GM21529 (cell line): ENCODE measurements at regions not wholly inside any gene's neighbourhood (a gene's known extent, or its start where the extent isn't known, plus 50 kb on each side); places are given as distances from the start of the nearest gene placed in this dataset.

Experiments
- ATAC-seq: cut with Tn5 transposase; IDR thresholded peaks from one replicate; pipeline ENCODE4 v1.9.1; 2021; ENCODE audit not compliant: unreplicated experiment

DNA sequence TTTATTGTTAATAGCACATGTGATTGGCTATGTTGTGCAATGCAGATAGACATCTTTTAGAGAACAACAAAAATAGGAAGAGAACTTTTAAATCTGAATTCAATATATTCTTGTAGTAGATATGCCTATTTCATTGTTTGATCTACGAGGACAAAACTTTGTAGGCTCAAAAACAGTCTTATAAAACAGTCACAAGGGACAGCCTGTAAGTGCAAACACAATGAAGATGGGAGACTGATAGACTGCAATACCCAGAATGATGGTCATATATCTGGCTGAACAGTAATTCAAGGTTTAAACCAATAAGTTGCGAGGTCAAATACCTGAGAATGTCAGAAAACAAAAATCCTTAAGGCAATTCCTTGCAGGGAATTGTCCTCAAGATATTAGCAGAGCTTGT is 1342.9 kb upstream of the ADGRB3 start:
- no peak for ATAC-seq

DNA sequence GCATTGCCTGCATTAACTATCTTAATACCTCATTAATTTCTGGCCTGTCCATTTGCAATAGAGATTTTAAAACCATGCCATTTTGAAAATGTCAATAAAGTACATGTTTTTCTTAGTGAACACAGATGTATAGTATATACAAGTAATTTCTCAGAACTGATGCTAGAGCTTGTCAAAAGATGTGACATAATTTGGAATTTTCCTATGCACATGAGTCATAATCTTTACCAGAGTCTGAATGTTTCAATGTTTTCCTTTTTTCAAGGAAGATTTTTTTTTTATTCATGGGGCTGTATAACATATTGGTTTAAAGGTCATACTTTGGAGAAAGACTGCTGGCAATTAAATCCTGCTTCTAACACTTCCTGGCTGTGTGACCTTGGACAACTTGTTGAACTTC is 1347.5 kb upstream of the ADGRB3 start:
- no peak for ATAC-seq

DNA sequence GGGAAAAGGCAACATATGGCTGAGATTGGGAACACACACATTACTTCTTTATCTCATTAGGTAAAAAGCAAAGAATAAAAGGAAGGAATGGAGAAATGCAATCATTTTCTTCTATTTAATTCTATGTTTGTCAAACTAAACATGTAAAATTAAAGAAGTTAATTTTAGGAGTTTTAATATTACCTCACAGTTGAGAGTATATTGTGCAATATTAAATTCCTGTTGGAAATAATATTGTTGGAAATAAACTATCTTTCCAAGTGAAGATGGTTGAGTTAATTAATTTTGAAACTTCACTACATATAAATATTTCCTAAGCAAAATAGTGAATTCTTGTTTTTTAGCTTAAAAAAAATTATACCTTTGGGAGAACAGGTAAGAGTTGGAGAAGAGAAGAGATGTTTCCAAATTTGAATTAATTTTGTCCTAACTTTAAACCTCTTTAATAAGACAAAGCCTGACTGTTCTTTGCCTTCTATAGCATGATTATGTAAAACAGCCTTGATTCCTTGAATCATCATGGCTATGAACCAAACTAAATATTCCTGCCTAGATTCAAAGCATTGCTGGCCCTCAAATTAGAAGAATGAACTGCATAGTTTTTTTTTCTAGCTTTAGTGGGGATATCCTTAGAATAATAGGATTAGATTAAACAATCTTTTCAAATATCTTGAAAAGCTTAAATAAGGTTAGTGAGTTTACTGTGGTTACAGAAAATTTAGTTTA is 1349.1 kb upstream of the ADGRB3 start:
- no peak for ATAC-seq

GRCh38 chr6:67277312-67277711 is 1357.8 kb upstream of the ADGRB3 start:
- ATAC-seq = no peak

DNA sequence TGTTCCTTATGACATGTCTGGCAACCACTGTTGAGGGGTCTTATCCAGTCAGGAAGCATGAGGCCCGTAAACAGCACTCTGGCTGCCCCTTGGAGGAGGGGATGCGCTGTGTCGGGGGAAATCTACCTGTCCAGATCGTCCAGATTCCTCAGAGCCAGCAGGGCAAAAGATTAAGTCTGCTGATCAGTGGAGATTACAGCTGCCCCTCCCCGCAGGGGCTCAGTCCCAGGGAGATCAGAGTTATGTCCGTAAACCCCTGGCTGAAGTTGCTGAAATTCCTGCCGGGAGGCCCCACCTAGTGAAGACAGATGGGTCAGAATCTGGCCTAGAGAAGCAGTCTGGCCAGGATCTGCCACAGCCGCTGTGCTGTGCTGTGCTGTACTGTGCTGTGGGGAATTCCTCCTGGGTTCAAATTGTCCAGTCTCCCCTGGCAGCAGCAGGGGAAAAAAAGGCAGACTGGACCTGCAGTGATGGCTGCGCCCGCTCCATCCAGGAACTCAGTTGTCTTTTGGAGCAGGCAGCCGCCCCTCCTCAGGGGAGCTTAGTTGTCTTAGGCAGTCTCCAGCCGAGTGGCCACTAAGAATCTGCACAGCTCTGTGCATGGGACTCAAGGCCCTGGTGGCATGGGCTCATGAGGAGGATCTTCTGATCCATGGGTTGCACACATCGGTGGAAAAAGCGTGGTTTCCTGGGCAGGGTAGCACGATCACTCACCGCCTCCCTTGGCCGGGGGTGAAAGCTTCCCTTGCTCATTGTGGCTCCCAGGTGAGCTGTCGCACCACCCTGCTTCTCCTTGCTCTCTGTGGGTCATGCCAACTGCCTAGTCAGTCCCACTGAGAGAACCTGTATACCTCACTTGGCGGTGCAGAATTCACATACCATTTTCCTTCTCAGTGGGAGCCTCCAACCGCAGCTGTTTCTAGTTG is 1368.8 kb upstream of the ADGRB3 start:
- no peak for ATAC-seq

DNA sequence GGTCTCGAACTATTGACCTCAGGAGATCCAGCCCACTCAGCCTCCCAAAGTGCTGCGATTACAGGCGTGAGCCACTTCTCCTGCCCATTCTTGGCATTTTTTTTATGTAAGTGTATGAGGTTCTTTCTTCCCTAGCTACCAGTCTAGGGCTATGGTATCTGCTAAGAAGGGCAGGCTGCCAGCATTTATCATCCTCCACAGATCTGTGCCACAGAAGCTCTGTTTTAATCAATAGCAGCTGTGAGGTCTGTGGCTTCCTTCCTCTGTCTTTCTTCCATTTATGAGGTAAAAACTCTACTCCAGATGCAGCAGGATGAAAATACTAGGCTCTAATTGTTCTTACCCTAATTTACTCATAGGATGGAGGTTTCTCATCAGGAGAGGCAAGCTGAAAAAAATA is 1382.4 kb upstream of the ADGRB3 start:
- no peak for ATAC-seq

GRCh38 chr6:67248077-67248476 is 1387.0 kb upstream of the ADGRB3 start:
- ATAC-seq = no peak

- no peak for ATAC-seq
These were observed 1391.0 kb upstream of the ADGRB3 start for GRCh38 chr6:67244037-67244436.

- no peak for ATAC-seq
These were observed 1397.8 kb upstream of the ADGRB3 start for GRCh38 chr6:67237277-67237676.

- ATAC-seq = no peak
These were observed 1404.0 kb upstream of the ADGRB3 start for GRCh38 chr6:67231092-67231491.

GRCh38 chr6:67224989-67225388 is 1410.1 kb upstream of the ADGRB3 start:
- ATAC-seq = no peak

DNA sequence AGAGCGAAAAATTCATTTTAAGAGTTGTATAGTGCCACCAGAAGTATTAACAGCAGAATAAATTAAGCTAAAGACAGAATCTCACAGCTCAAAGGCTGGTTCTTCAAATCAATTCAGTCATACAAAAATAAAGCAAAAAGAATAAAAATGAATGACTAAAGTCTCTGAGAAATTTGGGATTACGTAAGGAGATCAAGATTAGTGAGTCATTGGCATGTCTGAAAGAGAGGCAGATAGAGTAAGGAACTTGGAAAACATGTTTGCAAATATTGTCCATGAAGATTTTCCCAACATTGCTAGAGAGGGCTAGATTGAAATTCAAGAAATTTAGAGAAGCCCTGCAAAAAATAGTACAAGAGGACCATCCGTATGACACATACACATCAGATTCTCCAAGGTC is 1413.9 kb upstream of the ADGRB3 start:
- no peak for ATAC-seq

GRCh38 chr6:67219346-67219745 is 1415.7 kb upstream of the ADGRB3 start:
- ATAC-seq = no peak

- ATAC-seq = no peak
These were observed 1422.5 kb upstream of the ADGRB3 start for GRCh38 chr6:67212584-67212983.

GRCh38 chr6:67210450-67210849 is 1424.6 kb upstream of the ADGRB3 start:
- no peak for ATAC-seq

DNA sequence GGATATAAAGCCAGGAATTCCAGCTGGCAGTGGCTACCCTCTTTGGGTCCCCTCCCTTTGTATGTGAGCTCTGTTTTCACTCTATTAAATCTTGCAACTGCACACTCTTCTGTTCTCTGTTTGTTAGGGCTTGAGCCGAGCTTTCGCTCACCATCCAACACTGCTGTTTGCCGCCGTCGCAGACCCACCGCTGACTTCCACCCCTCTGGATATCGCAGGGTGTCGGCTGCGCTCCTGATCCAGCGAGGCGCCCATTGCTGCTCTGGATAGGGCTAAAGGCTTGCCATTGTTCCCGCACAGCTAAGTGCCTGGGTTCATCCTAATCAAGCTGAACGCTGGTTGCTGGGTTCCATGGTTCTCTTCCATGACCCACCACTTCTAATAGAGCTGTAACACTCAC is 1433.5 kb upstream of the ADGRB3 start:
- no peak for ATAC-seq

DNA sequence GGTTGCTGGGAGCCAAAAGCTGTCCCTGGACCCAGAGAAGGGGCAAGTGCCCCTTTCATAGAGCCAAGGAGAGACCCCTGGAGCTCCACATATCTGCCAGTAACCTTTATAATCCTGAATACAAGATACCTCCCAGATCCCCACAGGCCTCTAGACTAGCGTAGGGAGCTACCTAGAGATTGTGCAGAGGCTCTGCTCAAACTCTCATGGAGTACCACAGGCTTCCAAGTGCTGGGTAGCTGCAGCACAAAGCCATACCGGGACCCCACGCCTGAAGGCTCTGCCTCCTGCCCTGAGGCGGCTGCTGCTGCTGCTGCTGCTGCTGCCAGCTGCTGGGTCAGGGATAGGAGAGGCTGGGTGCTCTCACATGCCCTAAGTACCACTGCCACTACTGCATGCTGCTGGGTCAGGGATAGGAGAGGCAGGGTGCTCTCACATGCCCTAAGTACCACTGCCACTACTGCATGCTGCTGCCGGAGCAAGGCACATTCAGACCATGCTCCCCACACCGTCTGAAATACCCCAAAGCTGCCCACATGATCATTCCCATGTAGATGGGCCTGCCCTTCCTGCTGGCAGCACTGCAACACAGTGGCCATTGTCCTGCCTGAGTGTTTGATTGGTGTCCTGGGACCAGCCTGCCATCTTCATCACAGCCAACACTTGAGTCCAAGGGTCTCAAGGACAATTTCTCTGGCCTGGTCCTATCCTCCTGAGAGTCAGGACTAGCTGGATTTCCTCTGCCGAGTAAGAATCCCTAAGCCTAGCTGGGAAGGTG is 1434.3 kb upstream of the ADGRB3 start:
- no peak for ATAC-seq

DNA sequence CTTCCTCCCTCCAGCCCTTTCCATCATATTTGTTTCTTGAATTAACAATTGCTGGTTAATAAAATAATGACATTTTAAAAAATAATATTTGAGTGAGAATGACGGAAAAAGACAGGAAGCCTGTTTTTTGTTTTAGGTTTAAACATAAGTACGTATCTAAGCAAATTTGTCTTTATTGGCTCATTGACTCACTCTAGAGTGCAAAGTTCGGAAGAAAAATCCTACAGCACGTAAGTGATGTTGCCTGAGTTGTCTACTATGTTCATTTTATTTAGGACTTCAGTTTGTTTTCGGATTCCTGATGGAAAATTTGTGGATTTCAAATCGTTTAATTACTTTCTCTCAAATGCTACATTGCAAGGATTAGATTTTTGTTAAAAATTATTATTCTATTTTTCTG is 1435.7 kb upstream of the ADGRB3 start:
- ATAC-seq = no peak

GRCh38 chr6:67190733-67191132 is 1444.3 kb upstream of the ADGRB3 start:
- no peak for ATAC-seq

GRCh38 chr6:67184405-67184804 is 1450.7 kb upstream of the ADGRB3 start:
- ATAC-seq = no peak

DNA sequence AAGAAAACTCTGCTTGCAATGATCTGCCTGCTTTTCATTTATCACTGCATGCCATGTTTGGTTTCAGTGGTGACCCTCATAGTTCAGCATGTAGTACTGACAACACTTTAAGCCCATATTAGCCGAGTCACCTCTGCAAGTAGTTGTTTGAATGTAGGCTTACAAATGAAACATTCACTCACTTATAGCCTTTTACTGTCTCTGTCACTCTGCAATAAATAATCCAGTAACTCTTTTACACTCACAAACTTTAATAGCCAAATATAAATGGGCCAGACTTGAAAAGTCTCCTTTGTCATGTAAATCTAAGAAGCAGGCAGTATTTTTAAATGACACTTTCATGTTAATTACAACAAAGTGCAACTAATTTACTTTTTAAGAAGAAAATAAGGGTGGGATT is 1460.0 kb upstream of the ADGRB3 start:
- ATAC-seq = no peak

DNA sequence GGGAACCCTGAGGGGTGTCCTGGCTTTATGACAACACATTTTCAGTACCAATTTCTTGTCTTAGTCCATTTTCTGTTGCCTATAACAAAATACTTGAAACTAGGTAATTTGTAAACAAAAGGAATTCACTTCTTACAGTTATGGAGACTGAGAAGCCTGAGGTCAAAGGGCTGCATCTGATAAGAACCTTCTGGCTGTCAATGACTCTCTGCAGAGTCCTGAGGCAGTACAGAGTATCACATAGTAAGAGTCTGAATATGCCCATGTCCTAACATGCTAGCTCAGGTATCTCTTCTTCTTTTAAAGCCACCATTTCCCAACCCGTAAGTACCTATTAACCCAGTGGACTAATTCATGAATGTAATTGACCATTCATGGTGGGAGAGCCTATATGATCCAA is 1458.6 kb upstream of the EYS start:
- ATAC-seq = no peak
